HCT116 (cell line): ENCODE measurements at regions not wholly inside any gene's neighbourhood (a gene's known extent, or its start where the extent isn't known, plus 50 kb on each side); places are given as distances from the start of the nearest gene placed in this dataset.
A peak's percentile ranks its signal among the peaks of the same experiment; 100 is the strongest.

Experiments used
- ATAC-seq: fragments of 200-7000 bp; cut with Tn5 transposase; 2 replicates; pipeline ENCODE4 v1.9.1; 2020; ENCODE audit warnings: mild to moderate bottlenecking, moderate library complexity
- BruUV-seq: library from RNA; stranded (reverse); fragments of 400-500 nt; replicated peaks from 2 replicates; lab custom pipeline; 2021; lab: Mats Ljungman, UMichigan
- CTCF ChIA-PET: fragments of 300-600 bp; sonication (Branson Sonifier 250); formaldehyde crosslinking; loops from one replicate; lab custom pipeline; 2021; ENCODE audit warnings: antibody characterized with exemption; lab: Charles Lee
- POLR2A ChIA-PET: fragments of 300-600, 350-600 bp; sonication (Branson Sonifier 250); formaldehyde crosslinking; loops from one replicate; lab custom pipeline; 2021; ENCODE audit warnings: antibody characterized with exemption; lab: Charles Lee
- RAD21 ChIA-PET, 2 experiments: fragments of 300-600 bp; sonication (Branson Sonifier 250); formaldehyde crosslinking; loops; one replicate each; lab custom pipeline; 2023; ENCODE audit warnings: low total read pairs in 2 of 2; ENCODE audit not compliant: uncharacterized antibody in 2 of 2, unreplicated experiment in 2 of 2, low non-redundant PET in 1 of 2; lab: Charles Lee
- DNase-seq: peaks from one replicate; pipeline ENCODE4 v3.0.0-alpha.2; 2010; ENCODE audit warnings: low read depth, low spot score
- H2AFZ ChIP-seq: fragments of 200-600 bp; shearing (Covaris generic), sonication (generic); 2 replicates; pipeline ENCODE4 v1.6.1; 2017; ENCODE audit warnings: low read depth, mixed run types, mixed read lengths, antibody characterized with exemption, low read length; ENCODE audit not compliant: poor library complexity, severe bottlenecking
- H3K27ac ChIP-seq: 2 replicates; pipeline ENCODE4 v1.5.1; 2012; ENCODE audit warnings: low read depth, low read length
- H3K27me3 ChIP-seq: fragments of 200-600 bp; sonication (generic); 2 replicates; pipeline ENCODE4 v1.6.1; 2016; ENCODE audit warnings: mixed run types, low read length, mixed read lengths; ENCODE audit not compliant: insufficient read depth
- H3K36me3 ChIP-seq, 2 experiments: fragments of 200-500 bp in 1 of 2; fragments of 200-600 bp in 1 of 2; sonication (Bioruptor generic) in 1 of 2; sonication (generic) in 1 of 2; 2 replicates each; pipeline versions ENCODE4 v1.5.1 to v1.6.1; 2014 to 2016; ENCODE audit warnings: low read length in 2 of 2, inconsistent platforms in 1 of 2, mixed read lengths in 1 of 2, mixed run types in 1 of 2; ENCODE audit not compliant: insufficient read depth in 2 of 2, control insufficient read depth in 1 of 2
- H3K4me1 ChIP-seq, 2 experiments: fragments of 200-600 bp in 1 of 2; sonication (generic) in 1 of 2; 2 replicates each; pipeline versions ENCODE4 v1.5.1 to v1.6.1; 2012 to 2017; ENCODE audit warnings: low read length in 2 of 2, inconsistent platforms in 1 of 2, mild to moderate bottlenecking in 1 of 2, mixed read lengths in 1 of 2, mixed run types in 1 of 2, moderate library complexity in 1 of 2; ENCODE audit not compliant: insufficient read depth in 2 of 2, control insufficient read depth in 1 of 2
- H3K4me2 ChIP-seq: fragments of 200-600 bp; sonication (generic); 2 replicates; pipeline ENCODE4 v1.6.1; 2017; ENCODE audit warnings: mixed run types, low read length, mixed read lengths
- H3K4me3 ChIP-seq, 2 experiments: fragments of 200-600 bp in 1 of 2; sonication (generic) in 1 of 2; replicated peaks in 1 of 2; 2 replicates each; pipeline ENCODE4 v1.5.1; 2011 to 2016; ENCODE audit warnings: low read length in 2 of 2, control low read depth in 1 of 2, low read depth in 1 of 2, mild to moderate bottlenecking in 1 of 2, mixed read lengths in 1 of 2, mixed run types in 1 of 2
- H3K79me2 ChIP-seq: fragments of 200-600 bp; sonication (generic); 2 replicates; pipeline ENCODE4 v1.6.1; 2017; ENCODE audit warnings: mild to moderate bottlenecking, mixed run types, low read length, moderate library complexity, mixed read lengths; ENCODE audit not compliant: insufficient read depth
- H3K9ac ChIP-seq: fragments of 200-600 bp; sonication (generic); 2 replicates; pipeline ENCODE4 v1.6.1; 2016; ENCODE audit warnings: low read length, mixed read lengths
- H3K9me2 ChIP-seq: fragments of 200-600 bp; sonication (generic), shearing (Covaris generic); 2 replicates; pipeline ENCODE4 v1.6.1; 2017; ENCODE audit warnings: mixed run types, mild to moderate bottlenecking, moderate library complexity; ENCODE audit not compliant: insufficient read depth
- H3K9me3 ChIP-seq, 2 experiments: fragments of 200-500 bp in 1 of 2; fragments of 200-600 bp in 1 of 2; sonication (Bioruptor generic) in 1 of 2; sonication (generic) in 1 of 2; 2 replicates each; pipeline ENCODE4 v1.6.1; 2014 to 2017; ENCODE audit warnings: low read length in 2 of 2, mixed read lengths in 2 of 2, inconsistent platforms in 1 of 2, low read depth in 1 of 2, mild to moderate bottlenecking in 1 of 2, mixed run types in 1 of 2, moderate library complexity in 1 of 2; ENCODE audit not compliant: control insufficient read depth in 1 of 2, insufficient read depth in 1 of 2
- H4K20me1 ChIP-seq: fragments of 200-600 bp; sonication (generic), shearing (Covaris generic); 2 replicates; pipeline ENCODE4 v1.6.1; 2017; ENCODE audit warnings: mixed run types, mild to moderate bottlenecking, moderate library complexity; ENCODE audit not compliant: insufficient read depth
- ATF3 ChIP-seq: IDR thresholded peaks from 2 replicates; pipeline ENCODE4 v1.6.1; 2012
- CBX3 ChIP-seq: IDR thresholded peaks from 2 replicates; pipeline ENCODE4 v1.6.1; 2012; ENCODE audit warnings: low read depth
- CEBPB ChIP-seq: IDR thresholded peaks from 2 replicates; pipeline ENCODE4 v1.6.1; 2012; ENCODE audit warnings: low read depth
- EGR1 ChIP-seq: IDR thresholded peaks from 2 replicates; pipeline ENCODE4 v1.6.1; 2012; ENCODE audit warnings: low read depth
- ELF1 ChIP-seq: IDR thresholded peaks from 2 replicates; pipeline ENCODE4 v1.6.1; 2012; ENCODE audit warnings: low read depth, borderline replicate concordance
- EZH2phosphoT487 ChIP-seq: fragments of 200-600 bp; IDR thresholded peaks from 2 replicates; pipeline ENCODE4 v1.6.1; 2018; ENCODE audit warnings: antibody characterized with exemption, borderline replicate concordance
- FOSL1 ChIP-seq: IDR thresholded peaks from 2 replicates; pipeline ENCODE4 v1.6.1; 2012; ENCODE audit warnings: low read depth
- JUND ChIP-seq: IDR thresholded peaks from 2 replicates; pipeline ENCODE4 v1.6.1; 2012
- POLR2A ChIP-seq: IDR thresholded peaks from 2 replicates; pipeline ENCODE4 v1.7.0; 2011; ENCODE audit warnings: borderline replicate concordance; ENCODE audit not compliant: insufficient read depth, insufficient read length; ENCODE audit errors: extremely low read depth
- POLR2AphosphoS5 ChIP-seq: IDR thresholded peaks from 2 replicates; pipeline ENCODE4 v1.6.1; 2011; ENCODE audit warnings: mild to moderate bottlenecking, low read depth, low read length, moderate library complexity
- RAD21 ChIP-seq: IDR thresholded peaks from 2 replicates; pipeline ENCODE4 v1.6.1; 2012; ENCODE audit warnings: low read depth, mild to moderate bottlenecking
- SP1 ChIP-seq: IDR thresholded peaks from 2 replicates; pipeline ENCODE4 v1.6.1; 2012; ENCODE audit warnings: low read depth
- SRF ChIP-seq: IDR thresholded peaks from 2 replicates; pipeline ENCODE4 v1.6.1; 2012; ENCODE audit warnings: low read depth
- TCF7L2 ChIP-seq: IDR thresholded peaks from 2 replicates; pipeline ENCODE4 v1.7.0; 2011; ENCODE audit warnings: borderline replicate concordance, inconsistent platforms; ENCODE audit not compliant: insufficient read depth, insufficient read length; ENCODE audit errors: extremely low read depth
- YY1 ChIP-seq: IDR thresholded peaks from 2 replicates; pipeline ENCODE4 v1.6.1; 2011; ENCODE audit warnings: low read length, low read depth, moderate library complexity, mild to moderate bottlenecking; ENCODE audit not compliant: insufficient replicate concordance; ENCODE audit errors: extremely low read depth
- ZFX ChIP-seq: fragments of 450-650 bp; IDR thresholded peaks from 2 replicates; pipeline ENCODE4 v1.6.1; 2017
- ZNF274 ChIP-seq: fragments of 200-500 bp; sonication (Bioruptor generic); IDR thresholded peaks from 2 replicates; pipeline ENCODE4 v1.6.1; 2014; ENCODE audit warnings: mild to moderate bottlenecking, low read depth, low read length, inconsistent platforms
- intact Hi-C: fragments of 100-400 bp; cut with micrococcal nuclease; formaldehyde crosslinking; loops from 2 replicates; pipeline ENCODE4 v1.10.0; 2022
- TF ChIP-seq, protein P1 (sequence below): IDR thresholded peaks from 2 replicates; pipeline ENCODE4 v1.6.1; 2011; ENCODE audit warnings: mild to moderate bottlenecking, low read length, moderate library complexity; ENCODE audit not compliant: insufficient replicate concordance; ENCODE audit errors: extremely low read depth
- TF ChIP-seq, protein P2 (sequence below): IDR thresholded peaks from 2 replicates; pipeline ENCODE4 v1.6.1; 2012; ENCODE audit warnings: low read depth

DNA sequence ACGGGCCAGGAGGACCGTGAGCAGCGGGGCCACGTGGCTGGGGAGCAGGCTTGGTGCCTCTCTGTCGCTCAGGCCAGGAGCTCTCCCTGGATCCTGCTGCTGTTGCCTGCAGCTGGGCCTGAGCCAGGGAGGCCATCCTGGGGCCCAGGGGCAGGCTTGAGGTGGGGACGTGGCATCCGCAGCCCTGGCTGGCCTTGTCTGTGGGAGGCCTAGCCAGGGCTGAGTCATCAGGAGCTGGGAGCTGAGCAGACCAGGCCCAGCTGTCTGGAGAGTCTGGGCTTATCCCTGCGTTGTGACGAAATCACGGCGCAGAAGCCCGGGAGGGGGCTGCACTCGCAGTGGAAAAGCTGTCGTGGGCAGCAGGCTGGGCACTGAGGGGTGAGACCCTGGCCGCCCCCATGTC, 138.8 kb upstream of the COL5A1 start:
- H3K4me1 ChIP-seq = peaks cover 3 to 7% of the 10 kb centered on the region in 2 experiments; a peak in 2 of 4 replicates
- no peak overlapping the region; the same call in 1 of the 2 replicates for H3K27ac ChIP-seq
- H2AFZ ChIP-seq = no peak overlapping the region
- no TSS peak for BruUV-seq
- no peaks in the 10 kb centered on the region for H3K79me2 ChIP-seq
- ChIA-PET CTCF (no interaction called here), POLR2A (no interaction called here), RAD21 (no interaction called here)
- H3K9ac ChIP-seq = no peak overlapping the region
- ATAC-seq (peak; percentile 62), DNase-seq (no peak)
- intact Hi-C loops = no loop called here
- H3K9me3 ChIP-seq = no peaks in the 10 kb centered on the region
- no peak for TF ChIP-seq ELF1
- no peak for TF ChIP-seq RAD21
- no peak for TF ChIP-seq EZH2phosphoT487
- TF ChIP-seq CEBPB = no peak
- TF ChIP-seq ZFX = no peak
- no peak for TF ChIP-seq SP1
- TF ChIP-seq TCF7L2 = no peak
- no peak for TF ChIP-seq POLR2A
- TF ChIP-seq FOSL1 = no peak
- TF ChIP-seq ZNF274 = no peak
- no peak for TF ChIP-seq YY1
- no peak for TF ChIP-seq POLR2AphosphoS5
- TF ChIP-seq, protein P1, sequence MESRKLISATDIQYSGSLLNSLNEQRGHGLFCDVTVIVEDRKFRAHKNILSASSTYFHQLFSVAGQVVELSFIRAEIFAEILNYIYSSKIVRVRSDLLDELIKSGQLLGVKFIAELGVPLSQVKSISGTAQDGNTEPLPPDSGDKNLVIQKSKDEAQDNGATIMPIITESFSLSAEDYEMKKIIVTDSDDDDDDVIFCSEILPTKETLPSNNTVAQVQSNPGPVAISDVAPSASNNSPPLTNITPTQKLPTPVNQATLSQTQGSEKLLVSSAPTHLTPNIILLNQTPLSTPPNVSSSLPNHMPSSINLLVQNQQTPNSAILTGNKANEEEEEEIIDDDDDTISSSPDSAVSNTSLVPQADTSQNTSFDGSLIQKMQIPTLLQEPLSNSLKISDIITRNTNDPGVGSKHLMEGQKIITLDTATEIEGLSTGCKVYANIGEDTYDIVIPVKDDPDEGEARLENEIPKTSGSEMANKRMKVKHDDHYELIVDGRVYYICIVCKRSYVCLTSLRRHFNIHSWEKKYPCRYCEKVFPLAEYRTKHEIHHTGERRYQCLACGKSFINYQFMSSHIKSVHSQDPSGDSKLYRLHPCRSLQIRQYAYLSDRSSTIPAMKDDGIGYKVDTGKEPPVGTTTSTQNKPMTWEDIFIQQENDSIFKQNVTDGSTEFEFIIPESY = no peak
- no peak for TF ChIP-seq JUND
- no peak for TF ChIP-seq ATF3
- TF ChIP-seq EGR1 = no peak
- TF ChIP-seq, protein P2, sequence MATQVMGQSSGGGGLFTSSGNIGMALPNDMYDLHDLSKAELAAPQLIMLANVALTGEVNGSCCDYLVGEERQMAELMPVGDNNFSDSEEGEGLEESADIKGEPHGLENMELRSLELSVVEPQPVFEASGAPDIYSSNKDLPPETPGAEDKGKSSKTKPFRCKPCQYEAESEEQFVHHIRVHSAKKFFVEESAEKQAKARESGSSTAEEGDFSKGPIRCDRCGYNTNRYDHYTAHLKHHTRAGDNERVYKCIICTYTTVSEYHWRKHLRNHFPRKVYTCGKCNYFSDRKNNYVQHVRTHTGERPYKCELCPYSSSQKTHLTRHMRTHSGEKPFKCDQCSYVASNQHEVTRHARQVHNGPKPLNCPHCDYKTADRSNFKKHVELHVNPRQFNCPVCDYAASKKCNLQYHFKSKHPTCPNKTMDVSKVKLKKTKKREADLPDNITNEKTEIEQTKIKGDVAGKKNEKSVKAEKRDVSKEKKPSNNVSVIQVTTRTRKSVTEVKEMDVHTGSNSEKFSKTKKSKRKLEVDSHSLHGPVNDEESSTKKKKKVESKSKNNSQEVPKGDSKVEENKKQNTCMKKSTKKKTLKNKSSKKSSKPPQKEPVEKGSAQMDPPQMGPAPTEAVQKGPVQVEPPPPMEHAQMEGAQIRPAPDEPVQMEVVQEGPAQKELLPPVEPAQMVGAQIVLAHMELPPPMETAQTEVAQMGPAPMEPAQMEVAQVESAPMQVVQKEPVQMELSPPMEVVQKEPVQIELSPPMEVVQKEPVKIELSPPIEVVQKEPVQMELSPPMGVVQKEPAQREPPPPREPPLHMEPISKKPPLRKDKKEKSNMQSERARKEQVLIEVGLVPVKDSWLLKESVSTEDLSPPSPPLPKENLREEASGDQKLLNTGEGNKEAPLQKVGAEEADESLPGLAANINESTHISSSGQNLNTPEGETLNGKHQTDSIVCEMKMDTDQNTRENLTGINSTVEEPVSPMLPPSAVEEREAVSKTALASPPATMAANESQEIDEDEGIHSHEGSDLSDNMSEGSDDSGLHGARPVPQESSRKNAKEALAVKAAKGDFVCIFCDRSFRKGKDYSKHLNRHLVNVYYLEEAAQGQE = no peak
- no peak for TF ChIP-seq CBX3
- no peak for TF ChIP-seq SRF
- no peaks in the 10 kb centered on the region for H3K27me3 ChIP-seq
- no peak overlapping the region for H3K4me2 ChIP-seq
- no peaks in the 10 kb centered on the region for H3K9me2 ChIP-seq
- no peaks in the 10 kb centered on the region for H3K36me3 ChIP-seq
- no peak overlapping the region for H3K4me3 ChIP-seq
- no peaks in the 10 kb centered on the region for H4K20me1 ChIP-seq
